ENCODE measurements at regions not wholly inside any gene's neighbourhood (a gene's known extent, or its start where the extent isn't known, plus 50 kb on each side); places are given as distances from the start of the nearest gene placed in this dataset.

GRCh38 chr6:6823030-6823429, 234.5 kb downstream of the LY86 start:
- Histone ChIP-seq H3K79me1 (ENCODE audit: insufficient read depth, low read depth, low read length, poor library complexity, severe bottlenecking) (no peaks in the 10 kb centered on the region), H3K9ac (ENCODE audit: extremely low read depth, insufficient read length, low read length) (no peak overlapping the region), H4K91ac (ENCODE audit: insufficient read length, low read depth, low read length) (no peak overlapping the region), H2BK20ac (ENCODE audit: low read depth, low read length, poor library complexity, severe bottlenecking) (no peak overlapping the region), H4K5ac (ENCODE audit: insufficient read length, low read depth, low read length) (no peak overlapping the region), H2BK5ac (ENCODE audit: insufficient read length, low read length) (no peak overlapping the region), H3K27me3 (ENCODE audit: insufficient read depth, low read length) (no peaks in the 10 kb centered on the region), H3K14ac (ENCODE audit: insufficient read depth, low read length) (no peak overlapping the region), H3K79me2 (ENCODE audit: insufficient read depth, low read length) (no peaks in the 10 kb centered on the region), H3K9me3 (ENCODE audit: control insufficient read depth, low read depth, low read length) (no peaks in the 10 kb centered on the region), H3K4ac (ENCODE audit: low read depth, low read length) (no peak overlapping the region), H2BK120ac (ENCODE audit: low read depth, low read length, poor library complexity, severe bottlenecking) (no peak overlapping the region), H3T11ph (ENCODE audit: low read length) (no peak overlapping the region), H4K20me1 (ENCODE audit: control insufficient read depth, insufficient read depth, insufficient read length) (no peaks in the 10 kb centered on the region), H3K23ac (ENCODE audit: insufficient read length, low read depth, low read length) (no peak overlapping the region), H3K4me2 (ENCODE audit: insufficient read depth, insufficient read length, low read length) (no peak overlapping the region), H3K27ac (ENCODE audit: insufficient read length, low read depth, low read length) (no peak overlapping the region), H3K4me1 (ENCODE audit: insufficient read depth, low read length) (peaks cover 4% of the 10 kb centered on the region; the same call in 1 of the 2 replicates), H3K56ac (ENCODE audit: insufficient read length, low read depth, low read length) (no peak overlapping the region), H3K18ac (ENCODE audit: insufficient read length, low read depth, low read length) (no peak overlapping the region), H2AK5ac (ENCODE audit: insufficient read length, low read length) (no peak overlapping the region), H2BK15ac (ENCODE audit: low read depth, low read length) (no peak overlapping the region), H2BK12ac (ENCODE audit: insufficient read length, low read depth, low read length) (no peak overlapping the region), H4K8ac (replicated peaks; ENCODE audit: insufficient read length, low read depth, low read length) (no peak overlapping the region), H3K23me2 (ENCODE audit: insufficient read length, low read depth, low read length, poor library complexity, severe bottlenecking) (no peaks in the 10 kb centered on the region), H2AFZ (ENCODE audit: low read length) (no peak overlapping the region)
- DNase-seq, result no peak
- H3K27me3 Mint-ChIP-seq (ENCODE audit: low read depth), result peaks cover 15% of the 10 kb centered on the region
- no peak for TF ChIP-seq CTCF (conservative IDR thresholded peaks at IDR 0.05)
- no peaks in the 10 kb centered on the region; a peak in 1 of 7 replicates for H3K36me3 Mint-ChIP-seq (ENCODE audit: insufficient read depth in 1 of 3, low read depth in 3 of 3)
- no peak overlapping the region for H3K4me3 Mint-ChIP-seq
- H3K27ac Mint-ChIP-seq, result no peak overlapping the region
- H3K9me3 Mint-ChIP-seq, result no peaks in the 10 kb centered on the region; a peak in 1 of 5 replicates
- H3K4me1 Mint-ChIP-seq, result peaks cover 34 to 39% of the 10 kb centered on the region in 2 experiments
- no CpG with 5 or more reads among the region's 6 CpGs for WGBS (ENCODE audit: extremely low coverage, insufficient read length, low lambda C conversion rate)
